HG02642 (cell line): ENCODE measurements at regions not wholly inside any gene's neighbourhood (a gene's known extent, or its start where the extent isn't known, plus 50 kb on each side); places are given as distances from the start of the nearest gene placed in this dataset.
"Not testable (repeated sequence)": the region's sequence is repeated elsewhere in the genome, so short reads cannot be mapped to it uniquely, and the experiment has no call there.

Source experiments
- ATAC-seq: cut with Tn5 transposase; IDR thresholded peaks from one replicate; pipeline ENCODE4 v1.9.1; 2021; ENCODE audit warnings: mild to moderate bottlenecking; ENCODE audit not compliant: unreplicated experiment, poor library complexity

GRCh38 chr5:28468166-28468565 is 1429.8 kb upstream of the CDH9 start:
- no peak for ATAC-seq

- no peak for ATAC-seq
These were observed 1425.3 kb upstream of the CDH9 start for GRCh38 chr5:28463728-28464127.

GRCh38 chr5:28451483-28451882 is 1413.1 kb upstream of the CDH9 start:
- ATAC-seq, result no peak

- ATAC-seq, result no peak
These were observed 1412.6 kb upstream of the CDH9 start for GRCh38 chr5:28450997-28451396.

GRCh38 chr5:28448791-28449190 is 1410.4 kb upstream of the CDH9 start:
- no peak for ATAC-seq

- ATAC-seq, result no peak
These were observed 1392.3 kb upstream of the CDH9 start for GRCh38 chr5:28430565-28431178.

GRCh38 chr5:28421141-28421540 is 1382.8 kb upstream of the CDH9 start:
- no peak for ATAC-seq

- no peak for ATAC-seq
These were observed 1377.5 kb upstream of the CDH9 start for GRCh38 chr5:28415791-28416443.

GRCh38 chr5:28414619-28415018 is 1376.2 kb upstream of the CDH9 start:
- no peak for ATAC-seq

GRCh38 chr5:28408651-28409050 is 1370.3 kb upstream of the CDH9 start:
- ATAC-seq, result no peak

GRCh38 chr5:28408186-28408585 is 1369.8 kb upstream of the CDH9 start:
- ATAC-seq, result no peak

- ATAC-seq, result no peak
These were observed 1366.1 kb upstream of the CDH9 start for GRCh38 chr5:28404363-28405071.

- ATAC-seq, result no peak
These were observed 1365.5 kb upstream of the CDH9 start for GRCh38 chr5:28403846-28404245.

- no peak for ATAC-seq
These were observed 1364.4 kb upstream of the CDH9 start for GRCh38 chr5:28402590-28403301.

- no peak for ATAC-seq
These were observed 1361.7 kb upstream of the CDH9 start for GRCh38 chr5:28400076-28400475.

GRCh38 chr5:28399211-28399610 is 1360.8 kb upstream of the CDH9 start:
- no peak for ATAC-seq

GRCh38 chr5:28398185-28398584 is 1359.8 kb upstream of the CDH9 start:
- no peak for ATAC-seq

GRCh38 chr5:28397502-28397941 is 1359.1 kb upstream of the CDH9 start:
- ATAC-seq, result no peak

- no peak for ATAC-seq
These were observed 1352.9 kb upstream of the CDH9 start for GRCh38 chr5:28391277-28391676.

GRCh38 chr5:28390341-28390740 is 1352.0 kb upstream of the CDH9 start:
- no peak for ATAC-seq

- not testable (repeated sequence) for ATAC-seq
These were observed 1351.3 kb upstream of the CDH9 start for GRCh38 chr5:28389727-28390126.
